ENCODE measurements at regions not wholly inside any gene's neighbourhood (a gene's known extent, or its start where the extent isn't known, plus 50 kb on each side); places are given as distances from the start of the nearest gene placed in this dataset.

DNA sequence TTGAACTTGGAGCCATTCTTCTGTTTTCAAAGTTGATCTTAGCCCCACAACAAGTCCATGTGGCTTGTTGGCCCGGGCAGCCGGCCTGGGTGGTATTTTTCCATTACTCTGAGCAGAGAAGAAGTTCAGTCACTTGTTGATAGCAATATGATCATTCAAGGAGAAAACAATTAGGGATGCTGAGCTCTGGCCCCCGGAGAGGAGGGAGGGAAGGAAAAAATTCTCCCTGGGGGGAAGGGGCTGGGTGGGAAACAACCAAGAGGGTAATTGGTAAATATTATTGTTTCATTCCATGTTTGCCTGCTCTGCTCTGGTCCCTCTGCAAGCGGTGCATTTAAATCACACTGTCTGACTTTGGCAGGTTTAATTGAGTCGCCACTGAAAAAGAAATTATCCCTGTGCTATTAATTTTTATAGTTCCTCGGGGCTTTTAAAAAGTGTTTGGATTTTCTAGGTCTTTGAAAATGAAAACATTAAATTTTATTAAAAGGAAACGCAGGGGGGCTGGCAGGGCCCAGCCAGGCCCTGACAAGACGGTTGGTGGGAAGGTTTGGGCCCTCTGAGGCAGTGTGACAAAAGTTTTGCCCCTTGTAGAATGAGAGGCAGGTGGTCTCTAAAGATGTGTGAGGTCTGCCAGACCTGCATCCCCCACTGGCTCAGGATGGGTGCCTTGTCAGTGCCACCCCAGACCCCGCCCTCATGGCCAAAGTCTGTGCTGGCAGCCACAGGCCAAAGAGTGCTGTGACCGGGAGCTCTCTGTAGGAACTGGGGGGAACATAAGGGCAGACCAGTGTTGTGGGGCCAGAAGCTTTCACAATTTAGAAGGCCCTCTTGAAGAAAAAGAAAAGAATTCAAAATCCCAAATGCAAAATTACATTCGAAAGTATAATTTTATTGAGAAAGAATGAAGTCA, 52.5 kb upstream of the SLC14A2 start:
- H3K79me2 ChIP-seq (ENCODE audit: low read depth), result no peaks in the 10 kb centered on the region
- DNase-seq (ENCODE audit: low spot score), result no peak
- H3K9ac ChIP-seq, result no peak overlapping the region
- peaks cover 37% of the 10 kb centered on the region for H3K4me1 Mint-ChIP-seq
- H3K9me3 ChIP-seq (ENCODE audit: low read depth), result no peaks in the 10 kb centered on the region
- peaks cover 6% of the 10 kb centered on the region for H3K27me3 Mint-ChIP-seq (ENCODE audit: insufficient read depth, low read depth)
- H3K36me3 ChIP-seq, result no peaks in the 10 kb centered on the region
- TF ChIP-seq EZH2phosphoT487 (IDR thresholded peaks at IDR 0.05) (no peak), EZH2 (IDR thresholded peaks at IDR 0.05) (no peak)
- TF ChIP-seq, protein P1, sequence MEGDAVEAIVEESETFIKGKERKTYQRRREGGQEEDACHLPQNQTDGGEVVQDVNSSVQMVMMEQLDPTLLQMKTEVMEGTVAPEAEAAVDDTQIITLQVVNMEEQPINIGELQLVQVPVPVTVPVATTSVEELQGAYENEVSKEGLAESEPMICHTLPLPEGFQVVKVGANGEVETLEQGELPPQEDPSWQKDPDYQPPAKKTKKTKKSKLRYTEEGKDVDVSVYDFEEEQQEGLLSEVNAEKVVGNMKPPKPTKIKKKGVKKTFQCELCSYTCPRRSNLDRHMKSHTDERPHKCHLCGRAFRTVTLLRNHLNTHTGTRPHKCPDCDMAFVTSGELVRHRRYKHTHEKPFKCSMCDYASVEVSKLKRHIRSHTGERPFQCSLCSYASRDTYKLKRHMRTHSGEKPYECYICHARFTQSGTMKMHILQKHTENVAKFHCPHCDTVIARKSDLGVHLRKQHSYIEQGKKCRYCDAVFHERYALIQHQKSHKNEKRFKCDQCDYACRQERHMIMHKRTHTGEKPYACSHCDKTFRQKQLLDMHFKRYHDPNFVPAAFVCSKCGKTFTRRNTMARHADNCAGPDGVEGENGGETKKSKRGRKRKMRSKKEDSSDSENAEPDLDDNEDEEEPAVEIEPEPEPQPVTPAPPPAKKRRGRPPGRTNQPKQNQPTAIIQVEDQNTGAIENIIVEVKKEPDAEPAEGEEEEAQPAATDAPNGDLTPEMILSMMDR (IDR thresholded peaks at IDR 0.05), result no peak
- no peaks in the 10 kb centered on the region for H3K36me3 Mint-ChIP-seq
- H3K27ac ChIP-seq, result no peak overlapping the region
- H3F3A ChIP-seq (ENCODE audit: low read depth), result no peaks in the 10 kb centered on the region
- no peak overlapping the region for H3K27ac Mint-ChIP-seq
- H3K4me2 ChIP-seq, result no peak overlapping the region
- H3K4me1 ChIP-seq, result no peaks in the 10 kb centered on the region
- no peak overlapping the region for H2AFZ ChIP-seq (replicated peaks)
- H3K9me3 Mint-ChIP-seq, result no peaks in the 10 kb centered on the region
- no peaks in the 10 kb centered on the region for H3K27me3 ChIP-seq
- H3K4me3 Mint-ChIP-seq, result no peak overlapping the region
- H3K4me3 ChIP-seq, result no peak overlapping the region
- H4K20me1 ChIP-seq (ENCODE audit: low read depth), result no peaks in the 10 kb centered on the region

DNA sequence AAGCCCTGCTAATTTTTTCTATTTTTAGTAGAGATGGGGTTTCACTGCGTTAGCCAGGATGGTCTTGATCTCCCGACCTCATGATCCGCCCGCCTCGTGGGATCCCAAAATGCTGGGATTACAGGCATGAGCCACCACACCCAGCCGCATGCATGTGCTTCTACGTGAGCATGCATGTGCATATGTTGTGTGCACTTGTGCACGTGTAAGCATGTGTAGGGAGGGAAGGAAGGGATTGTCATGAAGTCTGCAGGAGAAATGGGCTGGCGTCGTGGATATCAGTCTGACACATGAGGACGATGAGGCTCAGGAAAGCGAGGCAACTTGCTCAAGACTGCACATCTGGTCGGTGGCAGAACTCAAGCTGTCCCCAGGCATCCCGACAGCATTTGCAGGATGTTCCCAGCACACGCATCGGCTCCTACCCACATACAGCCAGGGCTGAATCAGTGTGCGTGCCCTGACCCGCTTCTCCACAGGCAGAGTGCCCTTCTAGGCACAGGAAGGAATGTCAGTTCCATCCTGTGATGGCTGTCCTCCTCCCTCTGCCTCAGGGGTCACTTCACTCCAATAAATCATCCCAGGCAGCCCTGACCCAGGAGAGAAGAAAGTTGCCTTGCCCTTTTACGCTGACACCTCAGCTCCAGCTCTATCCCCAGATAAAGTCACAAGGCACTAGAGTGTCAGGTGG, 49.9 kb upstream of the SLC14A2 start:
- Histone ChIP-seq H3K36me3 (no peaks in the 10 kb centered on the region), H3K79me2 (ENCODE audit: low read depth) (no peaks in the 10 kb centered on the region), H3F3A (ENCODE audit: low read depth) (no peaks in the 10 kb centered on the region), H3K4me1 (no peaks in the 10 kb centered on the region), H3K27me3 (no peaks in the 10 kb centered on the region), H3K9ac (no peak overlapping the region), H4K20me1 (ENCODE audit: low read depth) (no peaks in the 10 kb centered on the region), H3K9me3 (ENCODE audit: low read depth) (no peaks in the 10 kb centered on the region), H3K4me2 (no peak overlapping the region), H3K4me3 (no peak overlapping the region), H2AFZ (replicated peaks) (no peak overlapping the region), H3K27ac (no peak overlapping the region)
- no peak overlapping the region for H3K27ac Mint-ChIP-seq
- peaks cover 37% of the 10 kb centered on the region for H3K4me1 Mint-ChIP-seq
- peaks cover 3% of the 10 kb centered on the region for H3K9me3 Mint-ChIP-seq
- no peaks in the 10 kb centered on the region for H3K36me3 Mint-ChIP-seq
- H3K27me3 Mint-ChIP-seq (ENCODE audit: insufficient read depth, low read depth), result peaks cover 6% of the 10 kb centered on the region
- no peak overlapping the region for H3K4me3 Mint-ChIP-seq
- DNase-seq (ENCODE audit: low spot score), result no peak
- TF ChIP-seq EZH2 (IDR thresholded peaks at IDR 0.05) (no peak), EZH2phosphoT487 (IDR thresholded peaks at IDR 0.05) (no peak)
